ENCODE measurements at regions not wholly inside any gene's neighbourhood (a gene's known extent, or its start where the extent isn't known, plus 50 kb on each side); places are given as distances from the start of the nearest gene placed in this dataset.
"Not testable (repeated sequence)": the region's sequence is repeated elsewhere in the genome, so short reads cannot be mapped to it uniquely, and the experiment has no call there.

GRCh38 chr6:76509397-76509796 is 436.9 kb upstream of the IMPG1 start:
- TF ChIP-seq CTCF (IDR thresholded peaks at IDR 0.05; ENCODE audit: borderline replicate concordance, insufficient read depth, low read depth, low read length): no peak
- H3K4me3 ChIP-seq (ENCODE audit: low read depth, low read length): no peak overlapping the region

GRCh38 chr6:76506808-76507207 is 434.3 kb upstream of the IMPG1 start:
- TF ChIP-seq CTCF (IDR thresholded peaks at IDR 0.05; ENCODE audit: borderline replicate concordance, insufficient read depth, low read depth, low read length): no peak

GRCh38 chr6:76495909-76496308 is 423.4 kb upstream of the IMPG1 start:
- TF ChIP-seq CTCF (IDR thresholded peaks at IDR 0.05; ENCODE audit: borderline replicate concordance, insufficient read depth, low read depth, low read length): no peak
- no peak overlapping the region for H3K4me3 ChIP-seq (ENCODE audit: low read depth, low read length)

More at GRCh38 chr6:76506808-76507207, 434.3 kb upstream of the IMPG1 start:
- H3K4me3 ChIP-seq (ENCODE audit: low read depth, low read length): no peak overlapping the region

- not testable (repeated sequence) for H3K4me3 ChIP-seq (ENCODE audit: low read depth, low read length)
These were observed 418.9 kb upstream of the IMPG1 start for GRCh38 chr6:76491376-76491775.

- H3K4me3 ChIP-seq (ENCODE audit: low read depth, low read length): no peak overlapping the region
- no peak for TF ChIP-seq CTCF (IDR thresholded peaks at IDR 0.05; ENCODE audit: borderline replicate concordance, insufficient read depth, low read depth, low read length)
These were observed 418.0 kb upstream of the IMPG1 start for GRCh38 chr6:76490456-76490855.

- TF ChIP-seq CTCF (IDR thresholded peaks at IDR 0.05; ENCODE audit: borderline replicate concordance, insufficient read depth, low read depth, low read length): no peak
- H3K4me3 ChIP-seq (ENCODE audit: low read depth, low read length): no peak overlapping the region
These were observed 408.6 kb upstream of the IMPG1 start for GRCh38 chr6:76481101-76481500.

GRCh38 chr6:76472858-76473257 is 400.4 kb upstream of the IMPG1 start:
- no peak for TF ChIP-seq CTCF (IDR thresholded peaks at IDR 0.05; ENCODE audit: borderline replicate concordance, insufficient read depth, low read depth, low read length)
- H3K4me3 ChIP-seq (ENCODE audit: low read depth, low read length): no peak overlapping the region

GRCh38 chr6:76466286-76466685 is 393.8 kb upstream of the IMPG1 start:
- H3K4me3 ChIP-seq (ENCODE audit: low read depth, low read length): no peak overlapping the region
- TF ChIP-seq CTCF (IDR thresholded peaks at IDR 0.05; ENCODE audit: borderline replicate concordance, insufficient read depth, low read depth, low read length): no peak

Measured in GM12875 (cell line).